ENCODE measurements at regions not wholly inside any gene's neighbourhood (a gene's known extent, or its start where the extent isn't known, plus 50 kb on each side); places are given as distances from the start of the nearest gene placed in this dataset.

GRCh38 chr12:93981411-93981810, 167.0 kb upstream of the PLXNC1 start:
- no peak for TF ChIP-seq POLR2A (IDR thresholded peaks at IDR 0.05)
- TF ChIP-seq CTCF (IDR thresholded peaks at IDR 0.05) = no peak
